HG02943 (cell line): ENCODE measurements at regions not wholly inside any gene's neighbourhood (a gene's known extent, or its start where the extent isn't known, plus 50 kb on each side); places are given as distances from the start of the nearest gene placed in this dataset.
"Not testable (repeated sequence)": the region's sequence is repeated elsewhere in the genome, so short reads cannot be mapped to it uniquely, and the experiment has no call there.

Source experiments
- ATAC-seq: cut with Tn5 transposase; IDR thresholded peaks from one replicate; pipeline ENCODE4 v1.9.1; 2021; ENCODE audit warnings: mild to moderate bottlenecking, low read depth, moderate library complexity; ENCODE audit not compliant: unreplicated experiment

GRCh38 chr5:58311526-58311925 is 148.4 kb downstream of the PLK2 start:
- ATAC-seq: no peak

GRCh38 chr5:58308384-58308783 is 151.5 kb downstream of the PLK2 start:
- ATAC-seq: not testable (repeated sequence)

GRCh38 chr5:58300346-58300895 is 159.5 kb downstream of the PLK2 start:
- no peak for ATAC-seq

GRCh38 chr5:58299256-58299655 is 160.6 kb downstream of the PLK2 start:
- no peak for ATAC-seq

GRCh38 chr5:58294598-58295305 is 165.1 kb downstream of the PLK2 start:
- peak; percentile 55 for ATAC-seq

GRCh38 chr5:58288275-58288674 is 171.6 kb downstream of the PLK2 start:
- ATAC-seq: not testable (repeated sequence)

GRCh38 chr5:58286741-58287140 is 173.1 kb downstream of the PLK2 start:
- no peak for ATAC-seq

- no peak for ATAC-seq
Observed at GRCh38 chr5:58285900-58286299, 174.0 kb downstream of the PLK2 start.

- ATAC-seq: no peak
Observed at GRCh38 chr5:58284886-58285285, 175.0 kb downstream of the PLK2 start.

GRCh38 chr5:58281189-58281588 is 178.7 kb downstream of the PLK2 start:
- no peak for ATAC-seq

GRCh38 chr5:58279259-58279658 is 180.6 kb downstream of the PLK2 start:
- ATAC-seq: no peak

- no peak for ATAC-seq
Observed at GRCh38 chr5:58276431-58276830, 183.5 kb downstream of the PLK2 start.

- no peak for ATAC-seq
Observed at GRCh38 chr5:58275516-58275915, 184.4 kb downstream of the PLK2 start.

- ATAC-seq: no peak
Observed at GRCh38 chr5:58274191-58274590, 185.7 kb downstream of the PLK2 start.

GRCh38 chr5:58273711-58274110 is 186.2 kb downstream of the PLK2 start:
- no peak for ATAC-seq

- ATAC-seq: no peak
Observed at GRCh38 chr5:58268268-58268667, 191.6 kb downstream of the PLK2 start.

- ATAC-seq: no peak
Observed at GRCh38 chr5:58266402-58266801, 193.5 kb downstream of the PLK2 start.

- no peak for ATAC-seq
Observed at GRCh38 chr5:58265246-58265930, 194.5 kb downstream of the PLK2 start.

- no peak for ATAC-seq
Observed at GRCh38 chr5:58264276-58264675, 195.6 kb downstream of the PLK2 start.

- no peak for ATAC-seq
Observed at GRCh38 chr5:58263296-58263695, 196.6 kb downstream of the PLK2 start.

GRCh38 chr5:58262226-58262625 is 197.7 kb downstream of the PLK2 start:
- ATAC-seq: no peak

- ATAC-seq: no peak
Observed at GRCh38 chr5:58261605-58262004, 198.3 kb downstream of the PLK2 start.
